ENCODE measurements at regions not wholly inside any gene's neighbourhood (a gene's known extent, or its start where the extent isn't known, plus 50 kb on each side); places are given as distances from the start of the nearest gene placed in this dataset.

DNA sequence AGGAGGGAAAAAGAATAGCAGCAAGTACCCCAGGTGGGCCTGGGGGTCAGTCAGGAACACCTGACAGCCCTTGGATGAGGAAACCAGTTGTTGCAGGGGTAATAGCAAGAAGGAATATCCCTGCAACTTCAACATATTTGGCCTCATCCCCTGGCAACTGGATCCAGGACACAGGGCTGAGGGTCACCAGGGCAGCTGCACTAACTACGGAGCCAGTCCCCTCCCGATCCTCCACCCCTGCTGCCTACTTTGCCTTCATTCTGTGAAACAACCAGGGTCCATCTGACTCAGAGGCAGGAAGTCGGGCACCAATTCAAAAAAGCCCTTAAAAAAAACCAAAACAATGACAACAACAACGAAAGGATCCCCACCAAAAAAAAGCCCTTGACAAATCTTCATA, 52.9 kb downstream of the FRMPD3 start:
- no peak for DNase-seq

DNA sequence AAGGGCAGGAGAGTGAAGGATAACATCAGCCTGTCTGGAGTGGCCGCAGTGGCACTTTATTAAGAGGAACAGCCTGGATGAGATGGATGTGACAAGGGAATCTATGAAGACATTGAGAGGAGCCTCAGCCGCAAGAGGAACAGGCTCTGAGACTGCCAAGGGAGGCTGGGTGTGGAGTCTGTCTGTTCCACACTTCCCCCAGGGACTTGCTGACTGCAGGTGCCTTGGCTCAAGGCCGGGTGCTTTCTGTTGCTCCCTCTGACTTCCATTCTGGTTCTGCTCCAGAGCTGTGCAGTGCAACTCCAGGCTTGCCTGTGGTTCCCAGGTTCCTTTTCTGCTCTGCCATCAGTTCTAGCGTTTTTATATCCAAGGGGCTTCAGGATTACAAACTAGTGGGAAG, 54.6 kb downstream of the FRMPD3 start:
- no peak for DNase-seq

DNA sequence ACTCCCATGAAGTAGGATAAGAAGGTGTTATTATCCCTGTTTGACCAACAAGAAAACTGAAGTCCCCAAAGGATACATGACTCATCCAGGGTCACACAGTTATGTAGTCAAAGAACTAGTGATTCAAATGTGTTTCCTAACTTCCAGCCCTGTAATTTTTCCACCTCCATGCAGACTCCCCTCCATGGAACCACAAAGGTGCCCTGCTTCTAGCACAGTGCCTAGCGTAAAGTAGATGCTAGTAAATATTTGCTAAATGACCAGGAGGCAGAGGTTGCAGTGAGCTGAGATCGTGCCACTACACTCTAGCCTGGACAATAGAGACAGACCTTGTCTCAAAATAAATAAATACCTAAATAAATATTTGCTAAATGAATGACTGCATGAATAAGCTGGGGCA, 55.8 kb downstream of the FRMPD3 start:
- no peak for DNase-seq

DNA sequence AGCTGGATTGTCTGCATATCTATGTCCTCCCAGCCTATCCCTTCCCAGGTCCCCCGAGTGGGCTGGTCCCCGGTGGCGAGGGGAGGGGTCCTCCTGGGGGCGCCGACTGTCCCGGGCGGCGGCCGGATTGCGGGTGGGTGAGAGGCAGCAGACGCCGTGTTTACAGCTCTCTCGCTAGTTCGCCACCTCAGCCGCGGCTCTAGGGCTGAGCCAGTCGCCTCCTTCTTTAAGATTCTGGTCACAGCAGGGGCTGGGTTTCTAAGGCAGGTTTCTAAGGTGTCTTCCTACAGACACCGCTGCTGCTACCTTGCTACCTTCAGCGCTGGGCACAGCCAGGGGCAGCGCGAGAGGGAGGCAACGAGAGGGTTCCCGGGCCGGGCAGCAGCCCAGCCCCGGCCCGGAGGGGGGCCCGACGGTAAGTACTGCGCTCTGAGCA, 57.2 kb downstream of the FRMPD3 start:
- no peak for DNase-seq

DNA sequence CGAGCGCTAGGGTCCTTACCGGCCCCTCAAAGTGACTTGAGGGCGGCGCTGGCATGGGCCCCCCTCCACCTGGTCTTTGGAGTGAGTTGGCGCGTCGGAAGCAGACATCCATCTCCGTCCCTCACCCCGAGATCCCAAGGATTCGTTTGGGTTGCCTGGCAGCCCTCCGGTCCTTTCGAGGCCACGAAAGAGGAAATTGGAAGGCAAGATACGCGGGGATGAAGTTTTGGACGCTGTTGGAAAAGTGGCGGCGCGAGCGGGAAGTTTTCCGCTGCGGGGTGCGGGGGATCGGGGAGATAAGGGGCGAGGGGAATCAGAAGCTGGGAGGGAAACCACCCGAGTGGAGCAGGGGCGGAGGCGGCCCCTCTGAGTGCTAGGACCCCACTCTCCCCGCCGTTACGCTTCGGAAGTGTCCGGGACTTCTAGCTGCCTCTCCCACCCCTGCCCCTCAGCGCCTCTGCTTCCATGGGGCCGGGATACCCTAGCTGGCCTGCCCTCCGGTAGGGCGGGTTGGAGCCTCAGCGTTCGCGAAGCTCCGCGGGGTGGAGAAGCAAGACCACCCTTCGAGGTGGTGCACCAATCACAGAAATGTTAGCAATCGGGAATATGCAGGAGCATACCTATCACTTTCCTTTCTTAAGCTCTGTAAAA, 57.8 kb downstream of the FRMPD3 start:
- DNase-seq = no peak

DNA sequence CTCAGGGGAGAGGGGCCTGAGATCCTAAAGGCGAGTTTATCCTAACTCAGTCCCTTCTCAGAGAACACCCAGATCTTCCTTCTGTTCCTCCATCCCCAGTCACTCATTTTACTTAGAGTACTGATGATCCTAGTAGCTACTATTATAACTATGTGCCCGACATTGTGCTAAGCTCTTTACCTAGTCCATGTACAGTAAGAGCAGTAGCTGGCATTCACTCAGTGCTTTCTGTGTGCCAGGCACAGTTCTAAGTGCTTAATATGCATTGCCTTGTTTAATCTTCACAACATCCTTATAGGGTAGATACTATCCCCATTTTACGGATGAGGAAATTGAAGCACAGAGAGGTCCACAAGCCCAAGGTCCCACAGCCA, 58.3 kb downstream of the FRMPD3 start:
- DNase-seq = no peak

DNA sequence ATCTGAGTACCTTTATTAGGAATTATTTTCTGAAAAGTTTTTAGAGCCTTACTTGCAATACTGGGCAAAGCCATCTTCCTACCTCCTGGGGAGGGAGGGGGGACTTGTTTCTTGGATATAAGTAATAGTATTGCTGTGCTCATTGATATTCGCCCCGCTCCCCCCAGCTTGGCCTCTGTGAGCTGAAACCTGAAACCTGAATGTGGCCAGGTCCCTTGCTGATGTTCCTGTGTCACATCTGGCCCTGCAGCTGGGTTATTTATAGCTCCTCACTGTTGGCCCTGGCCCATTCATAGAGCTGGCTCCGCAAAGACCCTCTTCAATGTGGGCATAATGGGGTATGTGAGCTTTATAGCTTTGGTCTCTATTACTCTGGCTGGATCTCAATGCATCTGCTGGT, 59.5 kb downstream of the FRMPD3 start:
- no peak for DNase-seq

DNA sequence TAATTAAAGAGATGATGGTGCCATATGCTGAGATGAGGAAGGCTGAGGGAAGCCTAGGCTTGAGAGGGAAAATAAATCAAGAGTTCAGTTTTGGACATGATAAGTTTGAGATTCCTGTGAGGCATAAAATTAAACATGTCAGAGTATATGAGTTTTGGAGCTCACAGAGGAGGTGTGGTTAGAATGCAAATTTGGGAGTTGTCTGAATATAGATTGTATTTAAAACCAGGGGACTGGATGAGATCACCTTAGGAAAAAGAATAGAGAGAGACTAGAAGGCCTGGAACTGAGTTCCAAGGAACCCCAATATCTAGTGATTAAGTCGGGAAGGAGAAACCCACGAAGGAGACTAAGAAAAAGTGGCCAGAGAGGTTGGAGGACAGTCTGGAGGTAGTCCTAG, 65.5 kb downstream of the FRMPD3 start:
- no peak for DNase-seq

DNA sequence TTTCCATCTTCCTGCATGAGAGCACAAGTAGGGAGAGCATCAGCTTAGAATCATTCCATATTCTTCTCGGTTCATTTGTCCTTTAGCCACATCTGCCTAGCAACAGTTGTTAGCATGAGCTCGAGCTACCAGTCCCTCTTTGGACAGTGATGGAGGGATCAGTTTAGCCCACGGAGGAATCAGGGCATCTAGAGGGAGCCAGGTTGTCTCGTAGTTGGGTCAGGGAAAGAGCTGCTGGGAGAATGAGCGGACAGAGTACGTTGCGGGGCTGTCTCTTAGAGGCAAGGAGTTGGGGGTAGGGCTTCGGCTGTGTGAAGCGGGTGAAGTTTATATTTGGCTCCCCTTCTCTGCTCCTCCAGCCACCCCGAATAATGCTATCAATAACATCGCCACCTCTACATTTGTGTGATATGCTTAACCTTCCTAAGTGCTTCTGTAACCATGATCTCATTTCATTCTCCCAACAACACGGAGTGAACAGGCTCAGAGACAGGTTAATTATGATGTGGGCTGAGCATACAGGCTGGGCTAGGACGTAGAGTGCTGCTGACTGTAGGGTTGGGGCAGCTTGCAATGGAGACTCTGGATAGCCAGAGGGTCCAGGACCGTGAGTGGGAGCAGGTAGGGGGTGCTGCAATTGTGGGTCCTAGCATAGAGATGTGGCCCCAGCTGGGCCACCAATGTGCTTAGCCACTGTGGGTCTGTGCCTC, 72.6 kb downstream of the FRMPD3 start:
- DNase-seq = no peak

DNA sequence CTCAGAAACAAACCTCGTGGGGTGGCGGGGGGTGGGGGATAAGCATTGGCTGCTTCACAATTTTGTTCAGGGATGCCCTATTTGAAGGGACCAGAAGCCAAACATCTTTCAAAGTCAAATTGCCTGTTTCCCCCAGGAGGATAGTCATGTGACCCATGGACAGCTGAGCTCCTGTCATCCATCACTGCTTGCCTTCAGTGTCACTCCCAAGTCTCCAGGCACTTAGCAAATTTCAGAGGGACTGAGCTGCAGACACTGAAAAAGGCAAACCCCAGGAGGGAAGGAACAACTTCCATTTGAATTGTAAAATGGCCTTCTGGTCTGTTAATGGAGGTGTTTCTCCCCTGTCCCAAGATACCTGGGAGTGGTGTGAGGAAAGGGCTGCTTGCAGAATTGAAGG, 73.4 kb downstream of the FRMPD3 start:
- no peak for DNase-seq

DNA sequence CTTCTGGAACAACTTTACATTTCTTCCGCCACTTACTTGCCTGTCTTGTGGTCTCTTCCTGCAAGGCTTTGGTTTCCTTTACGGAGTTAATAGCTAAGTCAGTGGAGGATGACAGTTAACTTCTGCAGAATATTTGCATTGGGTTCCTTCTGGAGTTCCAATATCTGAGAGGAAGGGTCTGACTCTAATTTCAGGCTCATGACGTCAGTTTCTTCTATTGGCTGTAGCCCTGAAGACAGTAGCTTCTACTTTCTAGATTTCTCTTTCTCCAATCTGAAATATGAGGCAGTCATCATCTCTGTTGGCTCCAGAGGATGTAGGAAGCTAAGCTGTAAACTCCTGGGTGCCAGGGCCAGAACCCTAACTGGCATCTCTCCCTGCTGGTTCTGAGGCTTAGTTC, 76.7 kb downstream of the FRMPD3 start:
- DNase-seq = no peak

DNA sequence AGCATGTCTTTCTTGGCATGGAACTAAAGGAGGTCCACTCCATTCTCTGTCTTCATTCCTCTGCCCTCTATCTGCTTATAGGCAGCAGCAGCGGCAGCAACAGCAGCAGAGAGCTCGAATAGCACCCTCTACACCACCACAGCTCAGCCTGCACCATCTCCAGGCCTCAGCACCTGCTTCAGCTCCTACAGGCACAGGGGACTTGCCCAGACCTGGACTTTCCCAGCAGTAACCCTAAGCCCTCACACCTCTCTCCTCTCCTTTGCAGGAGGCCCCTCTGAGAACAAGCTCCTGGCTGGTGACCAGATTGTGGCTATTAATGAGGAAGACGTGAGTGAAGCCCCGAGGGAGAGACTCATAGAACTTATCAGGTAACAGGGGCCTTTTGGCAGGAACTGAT, 80.7 kb downstream of the FRMPD3 start:
- no peak for DNase-seq

DNA sequence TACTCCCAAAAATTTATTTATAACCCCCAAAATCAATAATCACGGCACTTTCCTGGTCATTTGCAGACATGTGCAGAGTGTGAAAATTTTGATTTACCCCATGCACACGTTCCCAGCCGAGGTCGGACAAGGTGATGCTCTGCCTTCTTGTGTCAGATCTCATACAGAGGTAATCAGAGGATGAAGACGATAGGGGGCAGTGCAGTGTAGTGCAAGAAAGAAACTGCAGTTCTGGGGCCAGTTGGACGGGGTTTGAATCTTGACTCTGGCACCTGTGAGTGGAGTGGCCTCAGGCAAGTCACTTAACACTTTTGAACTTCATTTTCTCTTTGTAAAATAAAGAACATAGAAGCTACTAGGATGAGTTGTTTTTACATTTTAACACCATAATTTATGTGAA, 88.4 kb downstream of the FRMPD3 start:
- DNase-seq = peak; percentile 32 to 65 (median 47)

DNA sequence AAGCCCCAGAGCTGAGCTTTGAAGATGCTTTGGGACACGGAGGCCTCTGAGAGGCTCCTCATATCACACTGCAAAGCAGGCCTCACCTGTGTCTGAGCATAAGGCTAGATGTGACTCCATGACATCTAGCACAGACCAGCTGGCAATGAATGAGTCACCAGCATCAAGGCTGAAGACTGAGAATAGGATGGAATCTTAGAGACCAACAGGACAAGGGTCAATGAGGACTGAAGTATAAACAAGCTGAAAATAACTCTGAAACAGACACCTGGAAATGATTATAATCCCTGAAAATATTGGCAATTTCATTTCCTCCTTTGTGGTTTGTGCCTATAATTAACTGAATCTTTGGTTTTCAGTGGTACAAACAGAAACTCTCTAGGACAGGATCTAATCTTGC, 87.1 kb upstream of the PRPS1 start:
- no peak for DNase-seq

DNA sequence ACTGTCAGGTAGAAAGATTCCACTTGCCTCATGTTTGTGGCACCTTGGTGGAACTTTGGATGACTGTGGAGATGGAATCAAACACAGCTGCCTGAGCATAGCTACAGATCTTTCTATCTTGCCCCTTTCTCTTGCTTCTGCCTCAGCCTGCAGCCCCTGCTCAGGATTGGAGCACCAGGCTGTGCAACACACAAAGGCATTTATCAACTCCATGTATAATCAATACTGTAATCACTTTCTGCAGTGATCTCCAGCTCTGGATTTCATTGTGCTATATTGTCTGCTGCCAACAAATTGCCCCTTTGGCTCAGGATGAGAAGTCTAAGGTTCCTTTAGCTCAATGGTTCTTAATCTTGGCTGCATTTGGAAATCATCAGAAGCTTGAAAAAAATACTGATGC, 86.3 kb upstream of the PRPS1 start:
- DNase-seq = no peak

DNA sequence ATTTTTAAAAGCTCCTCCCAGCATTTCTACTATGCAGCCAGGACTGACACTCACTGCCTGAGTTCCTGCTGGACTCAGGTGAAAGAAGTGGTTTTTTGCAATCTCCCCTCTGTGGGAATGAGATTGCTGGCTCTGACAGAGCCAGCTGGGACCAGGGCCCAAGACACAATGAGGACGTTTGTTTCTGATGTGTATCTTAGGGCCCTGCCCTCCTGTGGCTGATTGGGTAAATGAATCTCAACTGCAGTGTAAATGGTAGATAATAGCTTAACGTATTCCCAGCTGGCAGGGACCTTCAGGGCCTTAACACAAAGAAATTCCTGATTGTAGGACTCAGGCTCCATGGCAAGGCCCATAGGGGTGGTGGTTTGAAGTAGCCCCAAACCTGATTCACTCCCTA, 85.8 kb upstream of the PRPS1 start:
- DNase-seq = no peak

DNA sequence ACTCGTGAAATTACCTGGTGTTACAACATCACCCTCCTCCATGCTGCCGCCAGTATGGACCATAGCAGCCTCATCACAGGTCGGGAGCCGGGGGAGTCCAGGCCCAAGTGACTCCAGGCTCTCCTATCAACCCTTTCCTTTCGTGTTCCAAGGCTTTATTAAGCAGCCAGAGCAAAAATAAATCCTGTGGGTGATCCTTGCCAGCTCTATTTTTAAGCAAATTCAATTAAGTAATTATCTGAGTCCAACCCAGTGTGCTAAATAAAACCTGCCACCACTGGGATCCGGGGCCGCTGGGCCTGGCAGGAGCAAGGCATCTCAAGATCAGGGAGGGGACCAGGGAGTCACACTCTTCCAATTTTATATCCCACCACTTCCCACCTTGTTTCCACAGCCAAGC, 80.7 kb upstream of the PRPS1 start:
- no peak for DNase-seq

DNA sequence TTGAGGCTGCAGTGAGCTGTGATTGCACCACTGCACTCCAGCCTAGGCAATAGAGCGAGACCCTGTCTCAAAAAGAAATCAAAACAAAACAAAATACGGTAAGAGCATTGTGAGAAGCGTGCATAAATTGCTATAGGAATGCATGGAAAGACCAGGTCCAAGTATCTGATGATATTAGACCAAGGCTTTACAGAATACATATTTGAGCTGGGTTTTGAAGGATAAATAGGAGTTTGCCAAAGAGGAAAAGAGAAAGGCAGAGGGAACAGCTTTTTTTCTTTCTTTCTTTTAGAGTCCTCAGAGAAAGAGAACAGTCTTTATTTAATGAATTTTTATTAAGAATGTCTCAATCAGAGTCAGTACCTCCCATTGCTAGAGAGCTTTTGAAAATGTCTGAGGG, 79.5 kb upstream of the PRPS1 start:
- DNase-seq = no peak

DNA sequence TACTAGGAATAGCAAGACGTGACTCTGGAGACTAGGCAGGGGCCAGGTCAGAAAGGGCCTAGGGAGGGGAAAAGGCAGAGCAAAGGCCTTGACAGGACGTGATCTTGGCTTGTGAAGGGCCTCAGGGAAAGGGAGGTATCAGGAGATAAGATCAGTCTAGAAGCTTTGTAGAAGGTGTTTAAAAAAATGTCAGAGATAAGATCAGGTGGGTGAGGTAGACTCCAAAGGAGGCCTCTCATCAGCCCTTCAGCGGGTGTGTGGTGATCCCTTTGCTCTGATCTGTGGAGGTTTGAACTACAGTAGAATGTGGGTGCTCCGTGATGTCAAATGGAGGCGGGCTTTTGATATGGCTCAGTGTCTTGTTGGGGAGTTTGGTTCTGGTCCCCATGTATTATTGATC, 78.8 kb upstream of the PRPS1 start:
- DNase-seq = no peak

DNA sequence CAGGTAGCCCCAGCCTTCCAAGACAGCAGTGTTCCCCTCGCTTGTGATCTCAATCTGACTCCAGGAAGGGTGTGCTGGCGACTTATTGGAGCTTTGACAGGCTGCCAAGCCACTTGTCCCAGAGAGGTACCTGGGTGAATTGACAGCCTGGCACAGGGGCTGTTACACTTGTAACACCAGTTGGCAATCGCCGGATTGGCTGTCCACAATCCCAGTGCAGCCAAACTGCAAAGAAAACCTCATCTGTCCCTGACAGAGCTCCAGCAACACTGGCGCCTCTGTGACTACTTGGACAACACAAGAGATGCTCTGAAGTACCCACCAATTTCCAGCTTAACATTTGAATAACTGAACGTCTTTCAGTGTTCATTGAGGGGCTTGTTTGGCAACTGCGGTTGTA, 76.8 kb upstream of the PRPS1 start:
- DNase-seq = no peak

DNA sequence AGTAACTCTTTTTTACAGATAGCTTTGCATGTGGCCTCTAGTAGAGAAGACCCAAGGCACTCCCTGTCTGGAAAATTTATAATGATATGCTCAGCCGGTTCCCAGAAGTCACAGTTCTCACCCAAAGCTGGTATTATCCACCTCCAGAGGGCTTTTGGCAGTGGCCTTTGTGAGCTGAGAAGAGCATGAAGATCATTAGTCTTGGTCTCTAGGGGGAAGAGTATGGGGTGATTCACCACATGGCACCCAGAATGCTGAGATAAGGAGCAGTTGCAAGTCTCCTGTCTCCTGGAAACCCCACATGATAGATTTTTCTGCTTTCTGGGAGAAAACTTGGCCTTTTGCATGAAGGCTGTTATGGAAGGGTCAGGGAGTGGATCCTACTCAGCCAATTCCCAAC, 75.4 kb upstream of the PRPS1 start:
- no peak for DNase-seq

DNA sequence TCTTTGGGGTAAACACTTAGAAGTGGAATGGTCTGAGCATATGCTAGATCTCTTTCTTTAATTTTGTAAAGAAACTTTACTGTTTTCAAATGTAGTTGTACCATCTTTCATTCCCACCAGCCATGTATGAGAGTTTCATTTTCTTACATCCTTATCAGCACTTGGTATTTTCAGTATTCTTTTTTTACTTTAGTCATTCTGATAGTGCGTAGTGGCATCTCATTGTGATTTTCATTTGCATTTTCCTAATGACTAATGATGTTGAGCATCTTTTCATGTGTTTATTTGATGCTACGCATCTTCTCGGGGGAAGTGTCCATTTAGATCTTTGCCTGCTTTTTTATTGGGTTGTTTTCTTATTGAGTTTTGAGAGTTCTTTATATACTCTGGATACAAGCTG, 71.3 kb upstream of the PRPS1 start:
- DNase-seq = no peak

DNA sequence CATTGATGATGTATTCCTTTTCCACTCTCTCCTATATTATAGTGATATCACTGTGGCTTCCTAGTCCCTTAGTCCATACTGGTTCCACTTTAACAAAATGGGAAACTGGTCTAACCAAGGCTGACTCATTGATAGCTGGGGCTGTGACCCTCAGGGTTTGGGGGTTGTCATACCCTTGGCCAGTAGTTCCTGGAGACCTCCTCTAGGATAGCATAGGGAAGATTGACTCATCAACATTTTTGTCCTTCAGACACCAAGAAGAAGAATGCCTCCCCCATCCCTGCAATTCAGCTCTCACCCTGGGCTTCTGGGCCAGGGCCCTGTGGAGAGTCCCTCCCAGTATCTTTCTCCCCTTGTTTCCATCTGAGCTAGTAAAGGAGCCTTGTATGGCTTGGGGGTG, 68.8 kb upstream of the PRPS1 start:
- no peak for DNase-seq

DNA sequence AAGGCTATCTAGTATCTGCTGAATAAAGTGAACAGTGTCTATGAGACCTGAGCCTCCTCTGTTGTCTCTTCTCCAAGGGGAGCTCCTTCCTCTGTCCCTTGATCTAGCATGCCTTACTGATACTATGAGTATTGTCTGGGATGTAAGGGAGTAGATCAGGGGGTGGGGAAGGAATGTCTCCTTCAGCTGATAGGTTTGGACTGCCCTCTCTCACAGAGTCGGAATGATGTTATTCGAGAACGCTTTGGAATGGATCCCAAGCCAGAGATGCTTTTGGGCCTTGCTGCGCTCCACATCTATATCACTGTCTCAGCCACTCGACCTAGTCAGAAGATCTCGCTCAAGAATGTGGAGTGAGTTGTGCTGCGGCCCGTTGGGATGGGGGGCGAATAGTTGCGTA, 68.3 kb upstream of the PRPS1 start:
- DNase-seq = no peak

DNA sequence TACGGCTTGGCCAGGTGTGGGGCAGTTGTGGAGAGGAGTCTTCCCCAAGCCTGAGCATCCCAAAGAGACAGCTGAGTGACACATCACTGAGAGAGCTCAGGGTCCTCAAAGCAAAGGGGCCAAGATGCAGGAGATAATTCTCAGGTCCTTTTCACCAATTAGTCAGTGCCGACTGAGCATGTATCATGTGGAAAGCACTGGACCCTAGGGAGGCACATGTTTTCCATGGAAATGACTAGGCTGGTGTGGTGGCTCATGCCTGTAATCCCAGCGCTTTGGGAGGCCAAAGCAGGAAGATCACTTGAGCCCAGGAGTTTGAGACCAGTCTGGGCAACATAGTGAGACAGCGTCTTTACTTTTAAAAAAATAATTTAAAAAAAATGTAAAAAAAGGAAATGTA, 67.3 kb upstream of the PRPS1 start:
- no peak for DNase-seq
